ENCODE measurements at regions not wholly inside any gene's neighbourhood (a gene's known extent, or its start where the extent isn't known, plus 50 kb on each side); places are given as distances from the start of the nearest gene placed in this dataset.

- TF ChIP-seq POLR2A (IDR thresholded peaks at IDR 0.05) = no peak
- no peak for TF ChIP-seq CTCF (IDR thresholded peaks at IDR 0.05 in 8 of 11, conservative IDR thresholded peaks at IDR 0.05 in 3 of 11)
Observed at GRCh38 chr4:82240410-82240809, 133.4 kb downstream of the HNRNPD start.

Data from spleen (tissue), 7 donors.